Heart left ventricle (tissue), 13 donors: ENCODE measurements at regions not wholly inside any gene's neighbourhood (a gene's known extent, or its start where the extent isn't known, plus 50 kb on each side); places are given as distances from the start of the nearest gene placed in this dataset.

Source experiments
- CTCF ChIP-seq, 12 donors: fragments of 200-600 bp; sonication (generic) in 4 of 12; IDR thresholded peaks; one replicate each; pipeline versions ENCODE4 v1.5.0 to v1.8.0; 2018 to 2022; ENCODE audit warnings: antibody characterized with exemption in 12 of 12, mild to moderate bottlenecking in 5 of 12
- POLR2A ChIP-seq, 2 donors: fragments of 450-650 bp; IDR thresholded peaks; one replicate each; pipeline ENCODE4 v1.6.1; 2017; ENCODE audit warnings: antibody characterized with exemption in 2 of 2, mild to moderate bottlenecking in 2 of 2, moderate library complexity in 2 of 2
- donor health status: ischemic (EF 13 %, LVEDD 7.1; RV severe dilation, severe dysfunction).
- donor health status: DM: no; HTN: yes; CAD: no.
- donor health status: DM: no; HTN: no; CAD: no.
- donor health status: ischemic (EF 25% LVEDD 6.9; RV normal size, moderate dysfunction).
- donor health status: ischemic (EF 25% LVEDD 5.7; RV mildly dilated, moderate dysfunction).
- donor health status: ischemic (EF 35%, LVEDD 5.7; RV mildly dilated, moderate dysfunction).
- donor health status: nonischemic (EF 11% LVEDD 7.7; RV severe dilation, severe dysfunction).
- donor health status: DM: yes; HTN: yes; CAD: no.
- donor health status: PGD.
- donor health status: ischemic (EF 29% LVEDD 5.4; RV normal size, mild dysfunction).
- donor health status: nonischemic (EF 23%, LVEDD 6.1; RV moderate dilation, normal function).

- TF ChIP-seq CTCF (IDR thresholded peaks at IDR 0.05) = no peak
- TF ChIP-seq POLR2A (IDR thresholded peaks at IDR 0.05) = no peak
These were observed 375.2 kb downstream of the MAGEE1 start for GRCh38 chrX:76802708-76803107.
